GM21423 (cell line): ENCODE measurements at regions not wholly inside any gene's neighbourhood (a gene's known extent, or its start where the extent isn't known, plus 50 kb on each side); places are given as distances from the start of the nearest gene placed in this dataset.
"Not testable (repeated sequence)": the region's sequence is repeated elsewhere in the genome, so short reads cannot be mapped to it uniquely, and the experiment has no call there.

Experiments used
- ATAC-seq: cut with Tn5 transposase; IDR thresholded peaks from one replicate; pipeline ENCODE4 v1.9.1; 2021; ENCODE audit warnings: mild to moderate bottlenecking, moderate library complexity; ENCODE audit not compliant: unreplicated experiment

DNA sequence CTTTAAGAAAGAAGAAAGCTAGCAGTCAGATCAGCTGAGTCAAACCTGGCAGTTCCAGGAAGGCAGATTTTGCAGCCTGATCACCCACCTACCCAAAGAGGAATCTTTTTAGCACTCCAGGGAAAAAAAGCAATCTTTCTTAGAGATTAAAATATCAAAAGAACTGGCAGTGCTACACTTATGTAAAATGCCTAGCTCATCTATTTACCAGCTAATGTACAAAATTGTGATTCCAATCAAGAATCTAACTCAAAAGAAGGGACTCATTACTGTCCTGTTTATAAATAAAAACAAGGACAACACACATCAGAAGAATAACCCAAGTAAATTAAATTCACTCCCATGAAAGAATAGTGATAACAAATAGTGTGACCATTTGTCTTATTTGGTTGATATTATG lies 222.4 kb upstream of the ERCC4 start:
- no peak for ATAC-seq

DNA sequence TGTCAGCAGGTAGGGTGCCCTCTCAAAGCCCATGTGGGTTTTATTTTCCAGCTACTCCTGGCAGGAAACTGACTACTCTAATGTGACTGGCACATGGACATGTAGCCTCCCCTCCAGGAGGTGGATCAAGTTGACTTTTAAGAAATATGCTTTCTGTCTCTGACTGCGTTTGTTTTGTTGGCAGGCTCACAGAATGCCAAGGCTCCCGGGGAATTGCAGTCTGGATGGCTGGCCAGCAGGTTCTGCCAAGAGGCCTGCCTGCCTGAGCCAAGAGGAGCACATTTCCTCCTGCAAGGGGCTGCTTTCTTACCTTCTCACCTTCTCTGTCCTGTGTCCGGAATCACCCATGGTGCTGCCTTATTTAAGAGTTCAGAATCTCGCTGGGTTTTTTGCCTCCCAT lies 217.3 kb upstream of the ERCC4 start:
- ATAC-seq: no peak

DNA sequence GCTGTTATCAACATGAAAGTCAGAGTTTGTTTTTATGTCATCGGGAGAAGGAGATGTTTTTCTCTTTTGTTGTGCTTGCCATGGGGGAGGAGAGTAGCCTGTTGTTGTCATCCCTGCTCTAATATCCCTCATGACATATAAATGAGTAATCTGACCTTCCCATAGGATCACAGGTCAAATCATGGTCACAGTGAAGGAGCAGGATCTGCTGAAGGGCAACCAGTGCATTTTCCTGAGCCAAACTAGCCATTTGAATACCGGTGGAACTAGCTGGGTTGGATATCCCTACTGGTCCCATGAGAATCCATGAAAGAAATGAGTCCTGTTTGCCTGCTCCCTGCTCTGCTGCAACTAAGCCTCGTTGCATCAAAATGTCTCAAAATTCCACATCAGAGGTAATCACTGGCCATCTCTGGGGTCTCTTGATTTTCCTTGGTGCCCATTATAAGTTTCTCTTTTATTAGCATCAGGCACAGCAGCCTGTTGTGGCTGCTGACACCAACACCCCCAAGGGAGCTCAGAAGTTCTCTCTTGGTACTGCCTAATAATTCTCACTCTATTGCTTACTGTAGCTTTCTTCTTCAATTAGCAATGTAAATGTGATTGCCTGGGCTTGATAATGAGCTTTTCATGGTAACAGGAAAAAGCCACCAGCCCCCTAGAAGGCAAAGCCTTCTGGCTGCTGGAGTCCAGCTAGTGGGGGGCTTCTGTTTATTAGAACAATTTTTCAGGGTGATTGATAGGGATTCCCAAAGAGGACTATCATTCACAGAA lies 211.4 kb upstream of the ERCC4 start:
- no peak for ATAC-seq

DNA sequence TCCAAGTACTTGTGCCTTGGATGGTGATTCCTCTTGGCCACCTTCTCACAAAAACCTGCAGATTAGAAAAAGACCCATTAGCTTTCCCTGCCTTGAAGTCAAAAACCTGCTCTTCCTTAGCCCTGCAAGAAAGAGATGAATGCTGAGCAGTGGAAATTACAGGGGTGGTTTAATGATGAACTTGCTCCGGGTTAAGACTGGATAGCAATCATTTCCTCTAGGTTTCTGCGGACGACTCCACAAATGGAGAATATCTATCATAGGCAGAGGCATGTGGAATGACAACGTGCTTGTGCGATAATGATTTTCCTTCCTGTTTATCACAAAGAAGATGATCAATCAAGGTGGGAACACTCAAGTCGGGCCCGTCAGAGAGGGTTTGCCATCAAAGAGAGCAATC lies 201.2 kb upstream of the ERCC4 start:
- no peak for ATAC-seq

DNA sequence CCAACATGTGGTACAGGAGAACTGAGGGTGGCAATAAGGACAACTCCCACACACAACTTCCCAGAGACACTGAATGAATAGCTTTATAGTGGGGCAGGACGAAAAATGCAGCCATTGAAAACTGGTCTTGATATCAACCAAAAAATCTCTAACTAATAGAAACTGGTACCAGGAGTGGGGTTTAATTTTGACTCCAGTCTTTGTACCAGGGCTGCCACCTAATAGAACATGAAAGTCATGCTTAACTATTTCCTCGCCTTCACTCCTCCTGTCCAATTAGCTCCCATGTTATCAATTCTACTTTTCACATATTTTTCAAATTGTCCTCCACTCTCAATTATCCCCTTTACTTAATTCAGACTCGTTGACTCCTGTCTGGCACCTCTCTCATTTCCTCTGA lies 192.0 kb upstream of the ERCC4 start:
- ATAC-seq: no peak

DNA sequence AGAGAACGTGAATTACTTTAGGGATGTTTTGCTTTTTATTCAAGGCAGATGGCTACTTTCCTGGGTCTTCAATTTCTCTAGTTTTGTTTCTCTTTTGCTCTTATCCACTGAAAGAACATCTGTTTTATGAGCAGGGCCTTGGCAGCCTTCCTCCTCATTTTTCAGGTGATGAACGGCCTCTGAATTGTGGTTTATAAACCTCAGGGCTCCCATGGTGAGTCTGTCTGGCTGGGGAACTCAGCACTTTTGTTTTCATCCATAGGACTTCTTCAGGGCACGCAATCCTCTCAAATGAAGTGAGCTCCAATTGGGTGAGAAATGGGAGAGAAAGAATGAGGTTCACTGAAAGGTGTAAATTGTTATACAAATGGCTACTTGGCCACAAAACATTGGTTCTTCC lies 186.4 kb upstream of the ERCC4 start:
- no peak for ATAC-seq

DNA sequence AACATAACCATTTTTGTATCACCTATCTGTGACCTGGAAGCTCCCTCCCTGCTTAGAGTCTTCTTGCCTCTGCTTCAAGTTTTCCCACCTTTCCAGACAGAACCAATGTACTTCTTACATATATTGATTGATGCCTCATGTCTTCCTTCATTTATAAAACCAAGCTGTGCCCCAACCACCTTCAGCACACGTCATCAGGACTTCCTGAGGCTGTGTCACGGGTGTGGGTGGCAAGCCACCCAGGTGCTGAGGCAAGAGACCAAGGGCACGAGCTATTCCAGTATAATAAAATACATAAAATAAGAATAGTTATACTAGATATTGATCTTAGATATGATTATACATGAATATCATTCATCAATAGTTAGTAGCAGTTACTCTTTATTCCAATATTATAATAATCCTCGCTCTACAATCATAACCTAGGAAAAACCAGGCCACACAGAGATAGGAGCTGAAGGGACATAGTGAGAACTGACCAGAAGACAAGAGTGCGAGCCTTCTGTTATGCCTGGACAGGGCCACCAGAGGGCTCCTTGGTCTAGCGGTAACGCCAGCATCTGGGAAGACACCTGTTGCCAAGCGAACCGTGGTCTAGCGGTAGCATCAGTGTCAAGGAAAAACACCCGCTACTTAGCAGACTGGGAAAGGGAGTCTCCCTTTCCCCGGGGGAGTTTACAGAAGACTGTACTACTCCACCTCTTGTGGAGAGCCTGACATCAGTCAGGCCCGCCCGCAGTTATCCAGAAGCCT lies 180.2 kb upstream of the ERCC4 start:
- ATAC-seq: not testable (repeated sequence)

DNA sequence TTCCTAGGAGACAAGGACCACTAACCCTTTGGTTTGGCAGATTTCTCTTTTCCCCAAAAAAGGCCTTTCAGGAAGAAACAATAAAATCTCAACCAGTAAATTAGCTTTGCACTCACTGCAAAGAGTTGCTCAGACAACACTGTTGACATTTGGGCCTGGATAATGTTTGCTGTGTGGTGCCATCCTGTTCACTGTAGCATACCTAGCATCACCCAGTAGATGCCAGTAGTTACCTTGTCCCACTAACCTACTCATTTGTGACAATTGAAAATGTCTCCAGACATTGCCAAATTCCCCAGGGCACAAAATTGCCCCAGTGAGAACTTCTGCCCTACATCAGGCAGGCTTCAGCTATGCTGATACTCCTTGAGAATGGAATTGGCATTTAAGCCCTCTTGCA lies 177.0 kb upstream of the ERCC4 start:
- no peak for ATAC-seq

DNA sequence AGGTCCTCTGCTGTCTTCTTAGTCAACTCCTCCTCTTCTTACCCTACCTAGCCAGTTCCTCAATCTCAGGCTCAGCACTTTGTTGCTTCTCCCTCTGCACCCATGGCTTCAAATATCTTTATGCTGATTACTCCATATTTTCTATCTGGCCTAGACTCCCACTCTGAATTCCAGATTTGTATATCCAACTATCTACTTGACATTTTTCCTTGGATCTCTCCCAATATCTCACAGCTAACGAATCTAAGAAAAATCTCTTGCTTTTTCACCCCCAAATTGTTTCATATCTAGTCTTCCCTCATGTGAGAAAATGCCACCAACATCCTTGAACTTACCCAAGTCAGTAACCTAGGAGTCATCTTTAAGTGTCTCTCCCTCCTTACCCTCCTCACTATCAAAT lies 176.4 kb upstream of the ERCC4 start:
- no peak for ATAC-seq

DNA sequence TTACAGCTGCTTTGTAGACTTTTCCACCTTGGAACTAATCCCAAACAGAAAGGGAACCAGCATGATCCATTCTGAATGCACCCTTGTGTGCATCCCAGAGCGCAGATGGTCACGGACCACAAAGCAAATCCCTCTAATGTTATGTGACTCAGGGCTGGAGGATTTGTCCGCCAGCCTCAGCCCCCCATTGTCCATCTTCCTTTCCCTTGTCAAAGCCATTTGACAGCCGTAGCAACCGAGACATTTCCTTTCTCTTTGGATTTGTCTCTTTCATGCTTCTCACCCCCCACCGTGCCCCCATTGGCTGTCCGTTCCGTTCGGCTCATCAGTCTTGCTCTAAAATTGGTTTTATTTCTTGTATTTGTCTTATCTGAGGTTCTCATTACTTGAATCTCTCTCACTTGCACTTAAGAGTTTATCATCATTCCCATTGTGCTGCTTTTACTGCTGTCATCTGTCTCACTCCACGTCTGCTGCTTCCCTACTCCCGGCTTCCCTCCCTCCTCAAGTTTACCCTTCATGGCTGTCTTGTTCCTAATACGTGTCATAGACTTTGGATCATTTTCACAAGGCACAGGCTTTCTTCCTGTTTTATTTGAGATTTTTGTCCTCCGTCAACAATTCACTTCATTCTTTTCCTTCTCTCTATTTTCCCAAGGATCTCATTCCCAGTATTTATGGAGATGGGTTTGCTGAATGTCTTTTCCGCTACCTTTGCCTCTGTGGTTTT lies 163.4 kb upstream of the ERCC4 start:
- no peak for ATAC-seq

DNA sequence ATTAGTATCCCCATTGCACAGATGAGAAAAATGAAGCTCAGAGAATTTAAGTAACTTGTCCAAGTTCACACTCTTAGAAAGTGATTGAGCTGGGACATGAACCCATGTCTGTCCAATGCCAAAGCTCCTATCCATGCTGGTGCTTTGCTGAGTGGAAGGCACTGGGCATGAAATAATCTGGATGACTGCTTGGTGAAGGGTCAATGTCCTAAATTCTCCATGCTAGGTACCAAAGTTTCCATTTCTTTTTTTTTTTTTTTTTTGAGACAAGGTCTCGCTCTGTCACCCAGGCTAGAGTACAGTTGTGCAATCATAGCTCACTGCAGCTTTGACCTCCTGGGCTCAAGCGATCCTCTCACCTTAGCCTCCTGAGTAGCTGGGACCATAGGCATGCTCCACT lies 153.6 kb upstream of the ERCC4 start:
- no peak for ATAC-seq

DNA sequence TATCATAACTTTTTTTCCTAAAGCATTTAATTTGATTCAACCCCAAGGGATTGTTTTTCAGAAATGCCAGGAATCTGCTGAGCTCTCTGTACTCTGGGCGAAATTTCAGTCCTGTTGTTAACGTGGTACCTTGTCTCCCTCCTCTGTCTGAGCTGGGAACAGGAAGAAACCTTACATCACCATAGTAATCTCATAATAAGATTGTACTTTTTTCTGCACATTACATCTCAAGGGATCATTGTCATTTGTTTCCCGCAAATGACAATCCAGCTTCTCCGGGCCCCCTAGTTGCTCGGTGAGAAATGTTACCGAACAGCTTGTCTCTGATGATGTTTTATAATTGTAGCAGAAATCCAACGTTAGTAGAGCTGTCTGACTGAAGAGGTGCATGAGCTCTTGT lies 152.7 kb upstream of the ERCC4 start:
- no peak for ATAC-seq

DNA sequence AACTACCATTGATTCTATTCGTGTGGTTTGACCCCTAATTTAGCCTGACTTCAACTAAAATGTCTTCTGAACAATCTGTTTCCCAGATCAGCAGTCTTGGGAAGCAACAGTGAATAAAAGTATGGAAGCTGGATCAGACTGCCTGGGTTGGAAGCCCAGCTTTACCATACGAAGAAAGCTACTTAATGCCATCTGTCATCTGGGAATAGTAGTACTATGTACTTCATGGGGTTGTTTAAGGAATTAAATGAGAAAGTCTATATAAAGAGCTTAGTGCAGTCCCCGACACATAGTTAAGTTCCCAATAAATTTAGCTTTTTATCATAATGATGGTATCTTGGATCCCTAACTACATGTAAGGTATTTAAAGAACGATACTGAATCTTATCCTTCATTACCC lies 151.5 kb upstream of the ERCC4 start:
- no peak for ATAC-seq

DNA sequence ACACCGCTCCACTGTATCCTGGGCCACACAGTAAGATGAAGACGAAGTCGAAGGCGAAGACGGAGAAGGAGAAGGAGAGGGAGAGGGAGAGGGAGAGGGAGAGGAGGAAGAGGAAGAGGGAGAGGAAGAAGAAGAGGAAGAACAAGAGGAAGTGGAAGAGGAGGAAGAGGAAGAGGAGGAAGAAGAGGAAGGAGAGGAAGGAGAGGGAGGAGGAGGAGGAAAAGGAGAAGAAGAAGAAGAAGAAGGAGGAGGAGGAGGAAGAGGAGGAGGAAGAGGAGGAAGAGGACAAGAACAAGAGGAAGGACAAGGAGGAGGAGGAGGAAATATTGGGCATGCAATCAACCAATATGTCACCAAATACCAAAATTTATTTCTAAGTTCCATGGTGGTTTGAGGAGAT lies 149.5 kb upstream of the ERCC4 start:
- no peak for ATAC-seq

DNA sequence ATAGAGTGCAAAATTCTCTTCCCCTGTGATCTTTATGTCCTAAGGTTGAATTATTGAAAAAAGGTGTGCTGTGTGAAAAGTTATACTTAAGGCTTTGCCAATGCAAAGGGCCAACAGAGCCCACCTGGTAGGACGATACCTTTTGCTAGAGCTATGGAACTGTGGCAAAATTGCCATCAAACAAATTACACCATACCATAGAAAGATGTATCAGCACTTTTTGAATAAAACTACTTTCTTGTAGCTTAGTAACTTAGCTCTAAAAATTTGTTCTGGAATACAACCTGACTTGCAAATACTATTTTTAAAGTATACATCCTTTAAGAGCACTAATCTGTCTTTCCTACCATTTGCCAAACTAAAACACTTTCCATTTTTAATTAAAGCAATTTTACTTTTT lies 147.2 kb upstream of the ERCC4 start:
- ATAC-seq: no peak

DNA sequence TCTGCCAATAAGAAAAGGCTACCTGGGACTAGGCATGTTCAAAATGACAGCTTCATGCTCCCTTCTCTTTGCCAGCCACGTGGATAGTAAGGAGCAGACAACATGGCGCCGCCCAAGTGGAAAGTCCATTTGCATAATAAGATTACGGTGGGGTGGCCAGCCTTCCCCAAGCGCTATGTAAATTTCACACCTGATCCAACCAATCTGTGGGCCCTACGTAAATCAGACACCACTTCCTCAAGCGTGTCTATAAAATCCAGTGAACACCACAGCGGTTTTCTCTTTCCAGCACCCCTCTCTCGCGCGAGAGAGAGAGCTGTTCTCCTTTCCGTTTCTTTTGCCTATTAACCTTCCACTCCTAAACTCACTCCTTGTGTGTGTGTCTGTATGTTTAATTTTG lies 140.3 kb upstream of the ERCC4 start:
- ATAC-seq: no peak

DNA sequence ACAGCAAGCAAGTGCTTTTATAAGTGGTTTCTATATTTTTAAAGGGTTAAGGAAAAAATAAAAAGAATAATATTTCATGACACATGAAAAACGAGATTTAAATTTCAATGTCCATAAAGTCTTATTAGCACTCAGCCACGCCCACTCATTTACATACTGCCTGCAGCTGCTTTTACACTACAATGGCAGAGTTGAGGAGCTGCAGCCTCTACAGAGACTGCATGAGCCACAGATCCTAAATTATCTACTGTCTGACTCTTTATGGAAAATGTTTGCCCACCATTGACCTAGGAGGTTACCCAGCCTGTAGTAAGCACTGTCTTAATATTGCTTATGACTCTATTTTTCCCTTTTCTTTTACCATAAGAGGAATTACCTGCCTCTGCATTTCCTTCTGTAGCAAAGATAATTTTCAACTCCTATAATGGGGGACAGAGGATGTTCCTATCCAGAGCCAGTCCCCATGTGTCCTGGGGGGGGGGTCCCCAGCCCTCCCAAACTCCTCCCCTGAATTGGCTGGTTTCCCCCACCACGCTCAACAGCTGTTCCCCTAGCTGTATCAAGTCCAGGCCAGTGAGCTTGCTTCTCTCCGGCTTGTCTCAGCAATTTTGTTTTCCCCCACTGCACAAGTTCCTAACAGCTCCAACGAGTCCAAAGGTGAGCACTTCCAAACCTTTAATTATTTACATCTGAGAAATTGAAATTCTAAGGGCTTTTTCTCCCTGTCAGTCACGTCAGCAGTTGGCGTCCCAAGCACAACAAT lies 139.4 kb upstream of the ERCC4 start:
- ATAC-seq: no peak

DNA sequence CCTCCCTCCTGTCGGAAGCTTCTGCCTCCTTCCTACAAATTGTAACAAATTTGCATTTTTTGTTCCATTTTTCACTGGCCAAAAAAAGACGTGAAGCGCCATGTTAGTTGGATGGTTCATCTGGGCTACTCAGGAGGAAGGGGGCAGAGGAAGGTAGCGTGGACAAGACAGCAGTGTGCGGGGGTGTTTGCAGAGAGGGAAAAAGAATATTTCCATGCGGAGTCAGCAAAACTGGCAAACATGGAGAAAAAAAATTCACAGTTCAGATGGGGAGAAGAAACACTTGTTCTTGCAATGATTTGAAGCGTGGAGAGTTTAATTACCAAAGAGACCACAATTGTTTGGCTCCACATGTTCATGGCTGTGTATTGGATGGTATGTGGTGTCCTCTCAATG lies 138.8 kb upstream of the ERCC4 start:
- no peak for ATAC-seq

DNA sequence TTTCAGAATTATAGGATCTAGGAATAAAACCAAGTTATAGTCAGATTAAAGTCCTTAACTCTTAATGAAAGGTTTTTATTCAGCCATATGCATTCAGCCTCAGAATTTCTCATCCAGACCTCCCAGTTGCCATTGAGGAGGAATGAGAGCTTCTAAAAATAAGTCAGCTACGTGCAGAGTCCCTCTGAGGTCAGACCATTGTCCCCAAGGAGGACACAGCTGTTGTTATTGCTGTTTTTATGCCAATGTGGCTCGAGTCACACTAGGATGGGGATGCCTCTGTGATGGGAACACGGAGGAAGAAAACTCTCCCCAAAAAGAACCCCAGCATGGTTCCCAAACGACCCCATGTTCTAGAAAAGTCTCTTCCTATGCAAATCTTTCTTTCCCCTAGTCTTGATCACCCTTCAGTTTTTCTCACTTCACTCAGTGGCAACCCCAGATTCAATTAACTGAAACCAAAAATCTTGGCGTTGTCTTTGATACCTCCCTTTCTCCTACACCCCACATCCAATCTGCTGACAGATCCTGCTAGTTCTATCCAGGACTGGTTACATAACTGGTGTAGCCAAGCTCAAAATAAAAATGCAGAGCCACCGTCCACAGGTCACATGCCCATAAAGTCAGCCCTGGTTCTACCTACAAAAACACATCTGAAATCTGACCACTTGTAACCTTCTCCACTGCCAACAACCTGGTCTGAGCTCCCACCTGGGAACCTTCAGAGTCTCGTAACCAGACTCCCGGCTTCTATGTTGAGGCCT lies 138.2 kb upstream of the ERCC4 start:
- ATAC-seq: no peak

DNA sequence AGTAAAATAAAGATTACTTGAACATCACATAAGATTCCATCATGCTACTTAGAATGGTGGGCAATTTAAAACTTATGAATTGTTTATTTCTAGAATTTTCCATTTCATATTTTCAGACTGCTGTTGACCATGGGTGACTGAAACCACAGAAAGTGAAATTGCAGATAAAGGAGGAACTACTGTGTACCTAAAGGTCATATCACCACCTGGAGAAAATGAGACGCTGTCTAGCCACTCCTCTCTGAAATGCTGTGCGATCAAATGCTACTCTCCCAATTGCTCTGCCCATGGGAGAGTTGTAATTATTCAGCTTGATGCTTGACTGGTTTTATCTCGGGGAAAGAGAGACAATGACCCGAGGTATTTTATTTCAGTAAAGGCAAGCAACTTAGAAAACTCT lies 128.9 kb upstream of the ERCC4 start:
- ATAC-seq: no peak
